Embryonic facial prominence (tissue), 1 donor: ENCODE measurements at regions not wholly inside any gene's neighbourhood (a gene's known extent, or its start where the extent isn't known, plus 50 kb on each side); places are given as distances from the start of the nearest gene placed in this dataset.

Experiments
- DNase-seq: peaks from one replicate; pipeline ENCODE4 v3.0.0-alpha.2; 2016; ENCODE audit errors: extremely low spot score

DNA sequence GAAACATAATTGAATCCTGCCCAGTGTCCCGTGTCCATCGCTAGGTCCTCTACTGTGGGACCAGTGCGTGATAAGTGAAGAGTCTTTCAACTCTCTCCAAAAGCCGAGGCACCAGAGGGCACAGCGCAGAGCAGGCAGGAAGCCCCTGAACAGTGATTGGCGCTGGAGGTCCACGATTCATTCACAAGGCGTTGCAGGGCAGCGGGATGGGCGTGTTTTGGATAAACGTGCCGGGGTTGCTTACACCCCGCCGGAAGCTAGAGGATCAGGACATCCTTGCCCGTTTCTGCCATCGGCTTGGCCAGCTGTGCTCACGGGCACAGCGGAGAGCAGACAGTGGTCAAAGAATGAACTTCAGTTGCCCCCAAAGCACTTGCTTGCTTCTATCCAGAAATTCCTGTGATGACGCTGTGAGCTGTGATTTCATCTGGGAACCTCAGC lies 86.0 kb upstream of the PFKP start:
- DNase-seq = no peak

DNA sequence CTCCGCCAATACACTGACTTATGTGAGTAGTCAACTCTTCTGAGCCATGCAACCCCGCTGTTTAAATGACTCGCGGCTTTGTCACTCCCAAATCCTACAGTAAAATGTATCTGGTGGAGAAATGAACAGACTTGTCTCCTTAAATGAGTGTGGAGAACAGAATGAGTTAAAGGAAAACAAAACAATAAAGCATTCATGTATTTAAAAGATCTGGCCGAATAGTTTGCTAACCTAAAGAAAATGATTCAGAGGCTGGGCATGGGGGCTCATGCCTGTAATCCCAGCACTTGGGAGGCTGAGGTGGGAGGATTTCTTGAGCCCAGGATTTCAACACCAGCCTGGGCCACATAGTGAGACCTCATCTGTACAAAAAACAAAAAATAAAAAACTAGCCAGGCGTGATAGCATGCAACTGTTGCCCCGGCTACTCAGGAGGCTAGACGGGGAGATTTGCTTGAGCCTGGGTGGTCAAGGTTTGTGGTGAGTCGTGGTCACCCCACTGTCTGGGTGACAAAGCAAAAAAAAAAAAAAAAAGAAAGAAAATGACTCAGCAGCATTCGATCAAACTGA lies 86.5 kb upstream of the PFKP start:
- no peak for DNase-seq

DNA sequence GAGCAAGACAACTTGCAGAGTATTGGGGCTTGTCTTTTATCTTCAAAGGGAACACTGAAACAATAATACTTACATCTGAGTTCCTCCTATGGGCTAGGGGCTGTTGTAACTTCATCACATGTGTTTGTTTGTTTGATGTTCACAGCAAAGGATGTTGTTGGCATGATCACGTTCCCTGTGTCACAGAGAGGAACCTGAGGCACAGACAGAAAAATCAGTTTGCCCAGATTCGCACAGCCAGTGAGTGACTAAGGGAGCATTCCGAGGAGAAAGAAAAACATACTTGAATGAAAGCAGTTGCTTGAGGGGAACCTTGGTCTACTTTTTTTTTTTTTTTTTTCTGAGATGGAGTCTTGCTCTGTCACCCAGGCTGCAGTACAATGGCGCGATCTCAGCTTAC lies 87.2 kb upstream of the PFKP start:
- no peak for DNase-seq

DNA sequence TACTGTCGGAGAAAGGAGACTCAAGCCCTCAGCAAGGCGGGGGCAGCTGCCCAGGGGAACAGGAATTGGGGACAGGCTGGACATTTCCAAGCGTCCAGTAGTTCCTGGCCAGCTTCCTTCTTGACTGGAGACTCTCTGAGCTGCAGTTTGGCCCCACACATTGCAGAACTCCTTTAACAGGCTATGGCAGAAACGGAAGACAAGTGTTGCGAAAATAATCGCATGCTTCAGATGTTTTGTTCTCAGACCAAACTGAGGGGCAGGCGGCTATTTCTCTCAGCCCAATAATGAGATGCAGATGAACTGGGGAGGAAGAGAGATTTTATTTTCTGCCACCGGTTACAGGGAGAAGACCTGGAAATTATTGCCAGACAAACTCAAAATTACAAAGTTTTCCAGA lies 88.0 kb upstream of the PFKP start:
- DNase-seq = no peak

DNA sequence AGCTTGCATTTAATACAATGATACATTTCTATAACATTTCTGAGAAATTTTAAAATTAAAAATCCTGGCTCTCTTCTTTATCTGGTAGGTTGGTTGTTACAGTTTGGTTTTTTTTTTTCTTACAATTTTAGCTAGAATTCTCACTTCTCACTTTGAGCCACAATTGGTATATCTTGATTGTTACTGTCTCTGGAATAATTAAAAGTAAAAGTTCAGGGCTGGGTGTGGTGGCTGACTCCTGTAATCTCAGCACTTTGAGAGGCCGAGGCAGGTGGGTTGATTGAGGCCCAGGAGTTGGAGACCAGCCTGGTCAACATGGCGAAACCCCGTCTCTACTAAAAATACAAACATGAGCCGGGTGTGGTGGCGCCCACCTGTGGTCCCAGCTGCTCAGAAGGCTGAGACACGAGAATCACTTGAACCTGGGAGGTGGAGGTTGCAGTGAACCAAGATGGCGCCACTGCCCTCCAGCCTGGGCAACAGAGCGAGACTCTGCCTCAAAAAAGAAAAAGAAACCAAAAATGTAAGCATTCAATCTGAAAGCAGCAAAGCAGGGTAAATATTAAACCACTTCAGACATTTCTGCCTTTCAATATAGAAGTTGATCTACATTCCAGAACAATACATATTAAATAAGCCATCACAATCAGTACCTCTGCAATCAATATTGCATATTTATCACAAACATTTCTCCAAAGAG lies 88.6 kb upstream of the PFKP start:
- DNase-seq = no peak

DNA sequence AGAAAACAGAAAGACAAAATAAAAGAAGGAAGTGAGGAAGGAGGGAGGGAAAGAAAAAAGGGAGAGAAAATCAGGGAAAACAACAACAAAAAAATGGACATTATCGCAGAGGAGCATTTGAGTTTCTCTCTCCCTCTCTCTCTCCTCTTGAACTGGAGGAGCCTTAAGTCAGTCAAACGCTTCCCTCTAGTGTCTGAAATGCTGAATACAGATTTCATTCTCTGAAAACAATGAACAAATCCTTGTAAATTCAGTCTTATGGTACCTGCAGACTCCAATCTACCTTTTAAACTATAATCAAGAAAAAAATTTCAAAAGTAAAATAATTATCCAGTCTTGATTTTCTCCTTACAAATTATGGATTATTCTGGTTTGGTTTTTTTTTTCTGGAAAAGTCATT lies 89.2 kb upstream of the PFKP start:
- peak; percentile 61 for DNase-seq

DNA sequence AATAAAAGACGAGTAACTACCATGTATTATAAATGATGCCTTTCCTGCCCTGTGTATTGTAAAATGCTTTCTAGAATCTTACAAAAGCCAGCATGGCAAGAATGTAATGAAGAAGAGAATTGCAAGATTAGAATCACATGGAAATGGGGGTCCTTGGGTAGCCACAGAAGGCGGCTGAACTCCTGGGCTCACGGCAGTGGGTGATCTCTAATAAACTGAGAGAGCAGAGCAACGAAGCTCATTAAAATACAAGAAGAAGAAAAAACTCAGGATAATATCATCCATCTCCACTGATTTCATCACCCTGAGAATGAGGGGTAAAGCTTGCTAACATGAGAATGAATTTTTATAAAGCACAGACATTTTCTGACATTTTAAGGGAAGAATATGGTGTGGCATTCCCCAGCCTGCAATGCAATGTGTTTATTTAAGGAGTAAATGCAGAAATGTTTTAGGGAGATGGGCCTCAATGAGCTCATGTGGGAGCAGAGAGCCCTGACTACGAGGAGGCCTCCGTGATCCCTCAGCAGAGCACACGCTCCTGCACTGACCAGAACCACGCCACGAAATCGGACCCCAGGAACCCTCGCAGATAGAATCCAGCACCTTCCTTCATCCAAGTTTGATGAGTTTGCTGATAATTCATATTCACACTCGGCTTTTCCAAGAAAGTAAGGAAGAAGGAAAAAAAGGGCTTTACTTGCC lies 92.7 kb upstream of the PFKP start:
- DNase-seq = no peak

DNA sequence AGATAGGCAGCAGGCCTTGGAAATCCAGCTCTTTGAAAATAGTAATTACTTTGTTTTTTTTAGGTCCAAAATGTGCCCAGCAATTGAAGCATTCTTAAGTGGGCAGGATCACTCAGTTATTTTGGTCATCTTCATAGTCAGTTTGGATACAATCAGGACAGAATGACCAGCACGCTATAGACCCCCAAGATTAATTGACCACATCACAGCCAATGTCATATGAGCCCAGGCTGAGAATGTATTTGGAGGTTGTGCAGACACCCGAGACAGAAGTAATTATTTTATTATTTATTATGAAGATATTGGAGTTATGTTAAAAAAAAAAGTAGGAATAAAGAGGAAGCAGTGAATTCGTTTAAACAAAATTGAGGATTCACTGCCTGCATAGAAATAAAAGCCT lies 93.3 kb upstream of the PFKP start:
- DNase-seq = no peak

DNA sequence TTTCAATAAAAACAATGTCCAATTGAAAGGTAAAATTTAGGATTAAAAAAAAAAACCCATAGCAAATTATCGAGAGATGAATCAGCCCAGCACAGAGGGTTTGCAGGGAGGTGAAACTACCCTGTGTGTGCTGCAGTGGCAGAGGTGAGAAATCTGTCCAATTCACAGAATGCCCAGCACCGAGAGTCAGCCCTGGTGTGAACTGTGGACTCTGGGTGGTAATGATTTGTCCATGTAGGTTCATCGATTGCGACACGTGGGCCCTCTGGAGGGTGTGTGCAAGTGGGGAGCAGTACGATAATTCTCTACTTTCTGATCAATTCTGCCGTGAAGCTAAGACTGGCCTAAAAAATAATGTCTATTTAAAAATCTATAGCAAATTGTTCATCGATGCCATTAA lies 94.5 kb upstream of the PFKP start:
- DNase-seq = no peak

DNA sequence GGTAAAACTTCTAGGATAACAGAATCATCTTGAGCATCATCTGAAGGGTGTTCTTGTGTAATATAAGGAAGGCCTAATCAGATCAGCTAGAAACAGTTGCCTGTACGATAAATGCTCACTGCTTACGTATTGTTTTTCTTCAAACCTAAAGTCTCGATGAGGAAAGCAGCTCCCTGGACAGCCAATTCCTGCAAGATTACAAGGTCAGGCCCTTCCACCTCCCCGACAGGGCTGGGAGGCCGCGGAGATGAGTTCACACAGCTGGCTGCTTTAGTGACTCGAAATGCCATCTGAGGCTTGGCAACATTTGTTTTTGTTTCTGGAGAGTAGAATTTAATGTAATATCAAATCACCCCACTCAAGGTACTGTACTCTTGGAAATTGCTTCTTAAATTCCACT lies 95.1 kb upstream of the PFKP start:
- no peak for DNase-seq

DNA sequence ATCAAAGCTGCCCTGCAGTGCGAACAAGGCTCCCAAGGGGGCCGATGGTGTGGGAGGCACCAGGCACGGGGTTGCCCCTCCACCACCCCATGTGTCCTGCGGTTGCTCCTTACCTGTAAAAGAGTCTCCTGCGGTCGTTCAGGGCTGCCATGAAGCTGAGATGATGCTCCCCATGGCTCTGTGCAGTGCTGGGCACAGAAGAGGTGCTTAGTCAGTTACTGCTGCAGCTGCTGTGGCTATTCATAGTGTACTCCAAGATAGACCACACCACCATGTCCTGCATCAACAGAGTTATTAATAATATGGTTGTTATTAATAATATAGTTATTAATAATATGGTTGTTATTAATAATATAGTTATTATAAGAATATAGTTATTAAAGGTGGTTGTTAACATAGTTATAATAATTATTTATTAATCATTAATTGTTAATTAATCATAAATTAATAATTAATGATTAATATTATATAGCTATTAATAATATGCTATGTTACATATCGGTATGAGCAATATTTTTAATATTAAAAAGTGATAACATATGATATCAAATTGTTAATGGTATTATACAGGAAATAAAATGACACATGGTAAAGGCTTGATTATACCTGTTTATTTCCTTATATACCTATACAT lies 97.0 kb upstream of the PFKP start:
- DNase-seq = no peak

DNA sequence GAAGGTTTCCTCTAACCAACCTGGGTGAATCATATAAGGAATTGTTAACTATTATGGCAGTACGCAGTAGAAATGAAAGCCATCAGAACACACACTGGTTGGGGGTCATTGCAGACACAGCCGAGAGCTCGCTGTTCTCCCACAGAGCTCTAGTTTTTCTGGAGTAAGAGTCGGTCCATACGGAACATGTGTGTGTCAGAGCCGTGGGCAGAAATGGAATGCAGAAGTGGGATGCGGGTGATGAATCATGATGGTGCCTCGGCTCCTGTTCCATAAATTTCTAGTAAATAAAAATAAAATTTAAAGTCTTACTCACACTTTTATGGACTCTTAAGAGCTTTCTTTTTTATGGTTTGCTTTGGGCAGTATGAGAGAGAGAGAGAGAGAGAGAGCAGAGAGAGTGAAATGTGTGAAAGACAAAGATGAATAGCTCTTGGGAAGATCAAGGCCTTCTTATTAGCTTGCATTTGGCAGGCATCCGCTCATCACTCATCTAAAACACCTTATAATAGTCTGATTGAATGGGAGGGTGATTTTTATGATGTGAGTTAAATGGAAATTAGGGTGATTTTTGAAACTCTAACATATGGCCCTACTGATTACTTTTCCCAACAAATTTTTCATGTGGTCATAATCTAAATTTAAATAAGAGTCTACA lies 98.8 kb upstream of the PFKP start:
- no peak for DNase-seq

DNA sequence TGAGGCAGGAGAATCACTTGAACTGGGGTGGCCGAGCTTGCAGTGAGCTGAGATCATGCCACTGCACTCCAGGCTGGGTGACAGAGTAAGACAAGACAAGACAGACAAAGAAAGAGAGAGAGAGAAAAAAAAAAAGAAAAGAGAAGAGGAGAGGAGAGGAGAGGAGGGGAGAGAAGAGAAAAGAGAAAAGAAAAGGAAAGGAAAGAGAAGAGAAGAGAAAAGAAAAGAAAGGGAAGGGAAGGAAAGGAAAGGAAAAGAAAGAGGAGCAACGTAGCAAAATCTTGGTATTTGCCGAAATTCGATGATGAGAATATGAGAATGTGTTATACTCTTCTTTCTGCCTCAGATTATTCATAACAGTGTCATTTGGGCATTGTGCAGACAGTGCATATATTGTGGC lies 101.2 kb upstream of the PFKP start:
- DNase-seq = no peak

DNA sequence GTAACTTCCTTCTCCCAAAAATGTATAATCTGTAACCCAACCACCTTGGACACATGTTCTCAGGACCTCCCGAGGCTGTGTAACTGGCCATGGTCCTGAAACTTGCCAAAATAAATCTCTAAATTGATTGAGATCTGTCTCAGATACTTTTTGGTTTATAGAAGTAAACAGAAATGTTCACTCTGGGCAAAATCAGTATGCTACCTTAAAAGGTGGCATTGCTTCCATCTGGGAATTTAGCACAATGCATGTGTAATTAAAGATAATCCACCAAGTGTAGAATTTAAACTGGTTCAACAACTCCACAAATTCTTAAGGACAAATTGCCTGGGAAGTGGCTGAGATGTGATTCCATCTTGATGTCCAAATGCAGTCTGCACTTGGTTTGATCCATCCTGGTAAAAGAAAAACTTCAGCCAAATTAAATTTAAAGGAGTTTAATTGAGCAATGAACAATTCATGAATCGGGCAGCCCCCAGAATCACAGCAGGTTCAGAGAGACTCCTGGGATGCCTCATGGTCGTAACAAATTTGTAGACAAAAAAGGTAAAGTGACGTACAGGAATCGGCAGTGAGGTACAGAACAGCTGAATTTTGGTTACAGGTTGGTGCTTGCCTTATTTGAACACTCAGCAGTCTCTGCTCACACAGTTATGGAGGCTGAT lies 102.6 kb upstream of the PFKP start:
- DNase-seq = no peak

DNA sequence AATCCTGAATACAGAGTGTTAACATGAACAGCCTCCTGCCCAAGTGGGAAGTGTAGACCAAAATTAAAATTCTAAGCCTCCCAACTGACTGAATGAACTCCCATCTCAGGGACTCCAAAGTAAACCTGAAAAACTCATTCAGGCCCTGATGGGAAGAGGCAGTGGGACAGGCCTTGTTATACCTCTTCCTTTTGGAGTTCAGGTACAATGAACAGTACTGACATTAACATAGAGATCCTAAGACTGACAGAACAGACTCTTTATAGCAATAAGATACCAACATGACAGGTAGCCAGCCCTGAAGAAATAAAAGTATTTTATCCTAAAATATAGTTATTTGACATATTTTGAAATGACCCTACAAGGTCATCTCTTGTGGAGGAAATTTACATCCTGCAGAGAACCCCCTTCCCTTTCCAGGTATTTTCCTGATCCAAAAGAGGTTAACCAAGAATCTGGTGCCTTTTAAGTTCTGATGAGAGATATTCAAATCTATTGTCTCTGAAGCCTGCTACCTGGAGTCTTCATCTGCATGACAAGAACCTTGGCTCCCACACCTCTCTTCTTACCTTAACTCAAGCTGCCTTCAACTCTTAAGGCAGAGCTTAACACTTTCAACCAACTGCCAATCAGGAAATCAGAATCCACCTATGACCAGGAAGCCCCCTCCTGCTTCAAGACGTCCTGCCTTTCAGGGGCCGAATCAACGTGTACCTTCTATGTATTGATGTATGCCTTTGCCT lies 103.3 kb upstream of the PFKP start:
- DNase-seq = no peak

DNA sequence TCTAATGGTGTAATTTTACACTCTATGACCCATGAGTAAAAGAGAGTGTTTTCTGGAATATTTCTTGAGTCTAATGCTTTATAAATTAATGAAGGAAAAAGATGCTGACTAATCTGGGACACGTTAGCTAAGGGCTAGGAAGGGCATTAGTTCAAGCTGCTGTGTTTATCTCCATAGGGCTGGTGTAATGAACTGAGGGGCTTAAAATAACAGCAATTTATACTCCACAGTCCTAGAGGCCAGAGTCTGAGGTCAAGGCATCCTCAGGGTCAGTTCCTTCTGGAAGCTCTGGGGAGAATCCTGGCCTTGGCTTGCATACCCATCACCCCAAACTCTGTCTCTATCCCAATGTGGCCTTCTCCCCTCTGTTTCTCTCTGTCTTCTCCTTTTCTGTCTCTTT lies 105.2 kb upstream of the PFKP start:
- DNase-seq = no peak

DNA sequence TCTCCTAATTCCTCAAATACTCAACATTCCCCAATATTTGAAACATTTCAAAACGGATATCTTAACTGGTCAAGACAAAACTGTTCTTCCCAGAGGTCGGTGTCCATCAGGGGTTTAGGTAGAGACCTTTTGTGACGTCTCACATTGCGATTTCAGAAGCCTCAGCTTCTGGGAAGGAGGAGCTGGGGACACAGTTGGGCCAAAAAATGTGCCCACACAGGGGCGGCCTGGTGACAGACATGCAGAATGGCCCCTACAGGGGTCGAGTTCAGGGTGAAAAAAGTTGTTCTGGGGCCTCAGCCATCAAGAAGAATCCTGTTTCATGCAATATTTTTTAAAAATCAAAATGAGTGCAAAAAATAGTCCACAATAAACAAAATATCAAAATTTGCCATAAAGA lies 108.7 kb upstream of the PFKP start:
- no peak for DNase-seq

DNA sequence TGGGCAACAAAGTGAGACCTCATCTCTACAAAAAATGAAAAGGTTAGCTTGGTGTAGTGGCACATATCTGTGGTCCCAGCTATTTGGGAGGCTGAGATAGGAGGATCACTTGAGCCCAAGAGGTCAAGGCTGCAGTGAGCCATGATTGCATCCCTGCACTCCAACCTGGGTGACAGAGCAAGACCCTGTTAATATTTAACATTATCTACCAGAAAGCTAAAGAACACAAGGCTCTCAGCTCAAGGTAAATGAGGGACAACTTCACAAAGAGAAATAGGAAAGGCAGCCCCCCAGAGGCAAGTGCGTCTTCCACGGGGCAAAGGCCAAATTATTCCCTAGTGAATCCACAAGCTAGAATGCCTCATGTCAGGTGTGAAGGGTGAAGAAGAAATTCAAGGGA lies 109.6 kb upstream of the PFKP start:
- DNase-seq = no peak

DNA sequence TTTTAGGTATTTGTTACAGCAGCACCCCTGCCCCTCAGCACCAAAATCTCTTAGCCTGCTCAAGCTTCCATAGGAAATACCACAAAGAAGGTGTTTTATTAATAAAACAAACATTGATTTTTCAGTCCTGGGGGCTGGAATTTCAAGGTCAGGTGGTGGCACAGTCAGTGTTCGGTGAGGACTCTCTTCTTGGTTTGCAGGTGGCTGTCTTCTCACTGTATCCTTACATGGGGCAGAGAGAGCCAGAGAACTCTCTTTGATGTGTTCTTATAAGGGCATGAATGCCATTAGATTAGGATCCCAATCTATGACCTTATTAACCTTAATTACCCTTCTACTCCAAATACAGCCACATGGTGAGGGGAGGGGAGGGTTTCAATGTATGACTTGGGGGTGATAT lies 112.3 kb upstream of the PFKP start:
- no peak for DNase-seq

DNA sequence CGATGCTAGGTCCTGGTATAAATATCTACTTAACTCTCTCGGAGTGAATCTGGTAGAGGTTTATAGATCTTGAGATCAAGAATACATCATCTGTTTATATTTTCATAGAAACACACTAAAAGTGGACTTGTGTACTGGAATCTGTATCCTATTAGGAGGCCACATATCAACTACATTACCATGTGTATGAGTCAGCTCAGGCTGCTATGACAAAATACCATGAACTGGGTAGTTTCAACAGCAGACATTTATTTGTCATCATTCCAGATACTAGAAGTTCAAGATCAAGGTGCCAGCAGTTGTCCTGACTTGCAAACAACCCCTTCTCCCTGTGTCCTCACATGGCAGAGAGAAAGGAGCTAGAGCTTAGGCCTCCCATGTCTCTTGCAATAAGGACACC lies 113.9 kb upstream of the PFKP start:
- no peak for DNase-seq

DNA sequence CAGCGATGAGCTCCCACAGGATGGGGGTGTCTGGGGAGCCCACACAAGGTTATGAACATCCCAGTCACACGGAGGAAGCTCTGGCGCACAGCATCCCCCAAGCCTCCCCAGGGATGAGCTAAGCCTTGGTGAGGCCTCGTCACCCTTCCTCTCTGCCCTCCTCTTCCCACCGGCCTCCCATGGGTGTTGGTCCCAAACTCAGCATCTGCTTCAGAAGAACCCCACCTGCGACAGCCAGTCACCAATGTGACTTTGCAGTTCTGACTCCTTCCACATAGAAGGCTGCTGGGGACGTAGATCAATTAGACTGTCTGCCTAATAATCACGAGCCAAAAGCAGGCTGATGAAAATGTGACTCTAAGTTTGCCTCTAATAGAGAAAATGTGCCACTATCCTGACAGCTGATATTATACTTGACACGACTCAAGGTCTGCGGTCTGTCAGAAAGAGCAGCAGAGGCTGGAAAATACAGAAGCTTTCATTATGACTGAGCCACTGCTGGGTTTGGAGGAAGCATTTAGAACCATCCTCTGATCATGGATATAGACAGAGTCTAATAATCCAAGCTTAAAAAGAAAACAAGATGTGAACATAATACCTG lies 116.0 kb upstream of the PFKP start:
- DNase-seq = no peak
